NCI-H1105 treated with DMSO at 0.1 percent for 48 hours (cell line): ENCODE measurements at regions not wholly inside any gene's neighbourhood (a gene's known extent, or its start where the extent isn't known, plus 50 kb on each side); places are given as distances from the start of the nearest gene placed in this dataset.

ENCODE experiments used
- DNase-seq: peaks from one replicate; lab custom pipeline; 2025; lab: John Stamatoyannopoulos, UW

DNA sequence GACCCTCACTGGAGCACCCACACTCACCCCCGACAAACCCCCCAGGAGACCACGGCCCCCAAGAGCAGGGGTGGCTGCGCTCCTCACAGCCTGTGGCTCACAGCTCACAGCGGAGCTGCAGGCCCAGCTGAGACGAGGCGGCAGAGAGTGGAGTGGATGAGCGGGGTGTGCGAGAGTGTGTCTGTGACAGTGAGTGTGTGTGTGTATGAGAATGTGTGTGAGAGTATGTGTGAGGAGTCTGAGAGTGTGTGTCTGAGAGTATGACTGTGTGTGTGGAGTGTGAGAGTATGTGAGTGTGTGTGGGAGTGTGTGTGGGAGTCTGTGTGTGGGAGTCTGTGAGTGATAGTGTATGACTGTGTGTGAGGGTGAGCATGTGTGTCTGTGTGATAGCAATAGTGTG, 55.3 kb upstream of the ID2 start:
- no peak for DNase-seq

GRCh38 chr2:8627019-8627691, 54.7 kb upstream of the ID2 start:
- DNase-seq, result no peak

GRCh38 chr2:8627692-8628085, 54.2 kb upstream of the ID2 start:
- no peak for DNase-seq

DNA sequence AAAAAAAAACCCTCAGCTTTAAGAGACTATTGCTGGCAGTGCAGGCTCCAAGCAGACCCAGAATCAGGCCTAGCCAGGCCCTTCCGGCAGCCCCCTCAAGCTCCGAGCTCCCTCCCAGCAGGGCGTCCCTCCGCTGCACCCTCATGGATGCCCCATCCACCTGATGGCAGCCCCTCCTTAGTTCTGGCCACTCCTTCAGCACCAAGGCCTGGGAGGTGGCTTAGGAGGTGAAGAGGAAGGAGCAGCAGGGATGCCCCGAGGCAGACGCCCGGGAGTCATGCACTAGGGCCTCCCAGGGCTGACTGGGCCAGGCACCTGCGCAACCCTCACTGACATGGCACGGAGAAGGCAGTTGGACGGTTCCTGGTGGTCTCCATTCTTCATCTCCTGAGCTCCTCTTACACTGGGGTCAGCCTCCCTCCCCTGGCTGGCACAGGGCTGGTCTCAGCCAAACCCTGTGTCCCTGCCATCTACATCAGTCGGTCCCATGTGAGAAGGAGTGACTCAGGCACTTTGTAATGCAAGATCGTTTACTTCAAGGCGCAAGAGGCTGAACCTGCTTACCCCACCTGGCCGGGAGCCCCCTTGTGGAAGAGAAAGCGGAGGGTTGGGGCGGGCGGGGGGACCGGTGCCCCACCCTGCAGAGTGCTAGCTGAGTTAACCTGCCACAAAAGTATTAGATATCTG, 53.5 kb upstream of the ID2 start:
- DNase-seq, result no peak

DNA sequence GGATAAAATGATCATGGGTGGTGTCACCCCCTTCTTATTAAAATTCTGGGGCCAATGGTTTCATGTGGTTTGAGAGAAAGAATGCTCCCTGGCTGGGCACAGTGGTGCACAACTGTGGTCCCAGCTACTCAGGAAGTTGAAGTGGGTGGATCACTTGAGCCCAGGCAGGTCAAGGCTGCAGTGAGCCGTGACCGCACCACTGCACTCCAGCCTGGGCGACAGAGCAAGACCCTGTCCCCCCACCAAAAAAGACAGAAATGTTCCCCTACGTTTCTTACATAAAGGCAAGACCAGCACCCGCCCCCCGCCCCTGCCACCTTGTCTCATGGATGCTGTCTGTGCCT, 53.0 kb upstream of the ID2 start:
- DNase-seq, result no peak

GRCh38 chr2:8629402-8629801, 52.5 kb upstream of the ID2 start:
- DNase-seq, result no peak

DNA sequence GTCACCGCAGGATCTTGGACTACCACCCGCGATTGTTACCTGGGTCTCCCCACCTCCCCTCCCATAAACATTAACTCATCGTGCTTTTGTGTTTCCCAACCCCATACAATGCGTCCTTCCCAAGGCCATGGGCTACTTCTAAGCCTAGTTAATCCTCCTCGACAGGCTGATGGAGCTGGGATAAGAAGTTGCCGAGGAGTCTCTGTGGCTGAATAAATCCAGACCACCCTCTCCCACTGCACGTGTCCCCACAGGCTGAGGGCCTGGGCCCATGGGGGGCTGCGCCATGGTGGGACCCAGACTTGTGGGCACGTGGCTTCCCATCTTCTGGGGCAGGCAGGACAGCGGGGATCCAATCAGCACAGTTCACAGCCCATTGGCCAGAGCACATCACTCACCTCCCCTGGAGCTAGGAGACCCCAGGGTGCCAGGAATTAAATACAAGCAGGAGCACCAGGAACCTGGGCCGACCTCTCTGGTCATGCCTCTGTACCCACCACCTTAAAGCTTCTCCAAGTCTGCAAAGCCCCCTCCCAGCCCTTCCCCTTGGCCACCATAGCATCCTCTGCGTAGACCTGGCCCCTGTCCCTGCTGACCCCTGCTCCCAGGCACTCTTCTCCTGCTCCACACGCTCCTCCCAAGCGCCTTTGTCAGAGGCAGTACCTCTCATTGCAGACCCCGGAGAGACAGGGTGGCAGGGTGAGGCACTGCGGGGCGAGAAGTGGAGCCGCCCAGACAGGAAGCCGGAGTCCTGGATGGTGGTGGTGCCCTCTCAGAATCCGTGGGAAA, 51.0 kb upstream of the ID2 start:
- DNase-seq, result no peak

DNA sequence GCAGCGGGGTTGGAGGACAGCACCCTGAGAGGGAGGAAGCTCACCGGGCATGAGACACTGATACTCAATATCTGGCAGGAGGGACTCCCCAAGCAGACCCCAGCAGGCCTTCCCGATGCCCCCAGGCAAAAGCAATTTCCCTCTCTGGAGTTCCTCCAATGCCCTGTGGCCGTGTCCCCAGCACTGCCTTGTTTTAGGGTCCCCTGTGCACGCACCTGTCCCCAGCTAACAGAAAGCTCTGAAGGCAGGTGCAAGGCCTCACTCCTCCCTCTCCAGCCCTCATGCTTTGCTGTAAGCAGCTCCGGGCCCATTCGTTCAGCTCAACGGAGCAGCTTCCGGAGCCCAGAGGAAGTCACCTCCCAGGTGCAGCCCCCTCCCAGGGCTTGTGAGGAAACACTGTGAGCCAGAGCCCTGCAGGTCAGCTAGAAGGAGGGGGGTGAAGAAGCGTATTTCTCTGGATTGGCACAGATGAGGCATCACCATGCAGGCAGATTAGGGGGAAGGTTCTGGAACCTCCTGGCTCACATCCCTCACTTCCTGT, 50.3 kb upstream of the ID2 start:
- no peak for DNase-seq
